ENCODE measurements at regions not wholly inside any gene's neighbourhood (a gene's known extent, or its start where the extent isn't known, plus 50 kb on each side); places are given as distances from the start of the nearest gene placed in this dataset.

GRCh38 chr2:138446043-138446442 lies 55.5 kb upstream of the SPOPL start:
- Histone ChIP-seq H3K4me2 (ENCODE audit: insufficient read depth, low read length) (no peak overlapping the region), H3K9me3 (replicated peaks; ENCODE audit: control insufficient read depth, insufficient read depth, low read length) (no peaks in the 10 kb centered on the region), H3K9me1 (replicated peaks; ENCODE audit: control insufficient read depth, extremely low read depth, insufficient read depth, low read length) (no peaks in the 10 kb centered on the region), H3K4me1 (ENCODE audit: control insufficient read depth, extremely low read depth, insufficient read depth, low read length) (peaks cover 7% of the 10 kb centered on the region), H3K79me2 (ENCODE audit: control insufficient read depth, insufficient read depth, low read length) (no peaks in the 10 kb centered on the region), H3K9ac (replicated peaks; ENCODE audit: extremely low read depth, insufficient read depth, low read length) (no peak overlapping the region), H2AFZ (ENCODE audit: low read depth, low read length) (no peak overlapping the region), H4K20me1 (replicated peaks; ENCODE audit: control insufficient read depth, extremely low read depth, insufficient read depth, low read length) (no peaks in the 10 kb centered on the region), H3K27ac (ENCODE audit: insufficient read depth, low read depth, low read length) (no peak overlapping the region), H3K27me3 (ENCODE audit: control insufficient read depth in 2 of 2, insufficient read depth in 2 of 2, low read length in 2 of 2) (no peaks in the 10 kb centered on the region), H3K36me3 (ENCODE audit: control insufficient read depth in 2 of 2, extremely low read depth in 1 of 2, insufficient read depth in 2 of 2, low read length in 2 of 2) (no peaks in the 10 kb centered on the region), H3K4me3 (replicated peaks in 1 of 3; ENCODE audit: insufficient read depth in 1 of 3, low read depth in 1 of 3, low read length in 3 of 3) (no peak overlapping the region)
- DNase-seq (ENCODE audit: low read depth, low spot score) (no peak), FAIRE-seq (no peak)
- TF ChIP-seq POLR2A (IDR thresholded peaks at IDR 0.05; ENCODE audit: low read depth, low read length) (no peak), EZH2 (IDR thresholded peaks at IDR 0.05; ENCODE audit: borderline replicate concordance, low read depth, low read length, severe bottlenecking) (no peak), MAX (IDR thresholded peaks at IDR 0.05; ENCODE audit: insufficient read depth, insufficient read length) (no peak), MYC (IDR thresholded peaks at IDR 0.05; ENCODE audit: low read depth, low read length) (no peak), FOS (IDR thresholded peaks at IDR 0.05; ENCODE audit: borderline replicate concordance, insufficient read depth, low read length) (no peak), POLR2AphosphoS5 (IDR thresholded peaks at IDR 0.05; ENCODE audit: insufficient read depth, low read depth, low read length) (no peak), GATA2 (IDR thresholded peaks at IDR 0.05; ENCODE audit: insufficient read depth, insufficient read length, low read depth, low read length) (no peak), JUN (IDR thresholded peaks at IDR 0.05; ENCODE audit: borderline replicate concordance, insufficient read depth, insufficient read length, low read depth) (no peak)
- TF ChIP-seq, protein P1, sequence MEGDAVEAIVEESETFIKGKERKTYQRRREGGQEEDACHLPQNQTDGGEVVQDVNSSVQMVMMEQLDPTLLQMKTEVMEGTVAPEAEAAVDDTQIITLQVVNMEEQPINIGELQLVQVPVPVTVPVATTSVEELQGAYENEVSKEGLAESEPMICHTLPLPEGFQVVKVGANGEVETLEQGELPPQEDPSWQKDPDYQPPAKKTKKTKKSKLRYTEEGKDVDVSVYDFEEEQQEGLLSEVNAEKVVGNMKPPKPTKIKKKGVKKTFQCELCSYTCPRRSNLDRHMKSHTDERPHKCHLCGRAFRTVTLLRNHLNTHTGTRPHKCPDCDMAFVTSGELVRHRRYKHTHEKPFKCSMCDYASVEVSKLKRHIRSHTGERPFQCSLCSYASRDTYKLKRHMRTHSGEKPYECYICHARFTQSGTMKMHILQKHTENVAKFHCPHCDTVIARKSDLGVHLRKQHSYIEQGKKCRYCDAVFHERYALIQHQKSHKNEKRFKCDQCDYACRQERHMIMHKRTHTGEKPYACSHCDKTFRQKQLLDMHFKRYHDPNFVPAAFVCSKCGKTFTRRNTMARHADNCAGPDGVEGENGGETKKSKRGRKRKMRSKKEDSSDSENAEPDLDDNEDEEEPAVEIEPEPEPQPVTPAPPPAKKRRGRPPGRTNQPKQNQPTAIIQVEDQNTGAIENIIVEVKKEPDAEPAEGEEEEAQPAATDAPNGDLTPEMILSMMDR (IDR thresholded peaks at IDR 0.05; ENCODE audit: extremely low read depth in 1 of 2, insufficient read depth in 1 of 2, low read depth in 1 of 2, low read length in 2 of 2) = no peak
- intact Hi-C loops (cut with micrococcal nuclease) = no loop called here
- dilution Hi-C loops (cut with MboI; ENCODE audit: extremely low pct_ligation_motif_present, low sequenced_read_pairs) = no loop called here
- ChIA-PET CTCF (no interaction called here), POLR2A (no interaction called here)
- no TSS peak for BruUV-seq (replicated peaks)

Data from endothelial cell of umbilical vein (primary cell).